Large intestine (tissue), 3 donors: ENCODE measurements at regions not wholly inside any gene's neighbourhood (a gene's known extent, or its start where the extent isn't known, plus 50 kb on each side); places are given as distances from the start of the nearest gene placed in this dataset.

Source experiments
- DNase-seq, 2 donors: peaks; one replicate each; pipeline versions ENCODE4 v3.0.0 to v3.0.0-alpha.2; 2013
- H3K27ac ChIP-seq: one replicate; pipeline ENCODE4 v1.5.1; 2013; ENCODE audit warnings: low read length
- H3K27me3 ChIP-seq: 2 replicates; pipeline ENCODE4 v1.6.1; 2013; ENCODE audit warnings: low read length; ENCODE audit not compliant: control insufficient read depth, insufficient read depth
- H3K36me3 ChIP-seq: 2 replicates; pipeline ENCODE4 v1.6.1; 2013; ENCODE audit warnings: low read length; ENCODE audit not compliant: control insufficient read depth, insufficient read depth
- H3K4me1 ChIP-seq: one replicate; pipeline ENCODE4 v1.6.1; 2013; ENCODE audit warnings: low read length; ENCODE audit not compliant: control insufficient read depth, insufficient read depth
- H3K4me3 ChIP-seq: one replicate; pipeline ENCODE4 v1.5.1; 2013; ENCODE audit warnings: low read length
- H3K9me3 ChIP-seq: one replicate; pipeline ENCODE4 v1.6.1; 2013; ENCODE audit warnings: mild to moderate bottlenecking, low read depth, low read length, moderate library complexity; ENCODE audit not compliant: control insufficient read depth
- WGBS: methylation state at CpG from one replicate; pipeline ENCODE4 v1.1.5; 2013; ENCODE audit warnings: low lambda C conversion rate; ENCODE audit not compliant: insufficient coverage; 5-methylcytosine and 5-hydroxymethylcytosine counted together

GRCh38 chr2:67702284-67702683, 305.2 kb downstream of the ETAA1 start:
- Histone ChIP-seq H3K4me1 (no peaks in the 10 kb centered on the region), H3K27me3 (no peaks in the 10 kb centered on the region), H3K4me3 (no peak overlapping the region), H3K36me3 (no peaks in the 10 kb centered on the region), H3K27ac (no peak overlapping the region), H3K9me3 (no peaks in the 10 kb centered on the region)
- DNase-seq = no peak
- no CpG with 5 or more reads among the region's 4 CpGs for WGBS

GRCh38 chr2:67702937-67703336, 305.8 kb downstream of the ETAA1 start:
- no peak overlapping the region for H3K27ac ChIP-seq
- no peaks in the 10 kb centered on the region for H3K4me1 ChIP-seq
- WGBS = no CpG with 5 or more reads among the region's 1 CpG
- H3K4me3 ChIP-seq = no peak overlapping the region
- DNase-seq = no peak
- no peaks in the 10 kb centered on the region for H3K9me3 ChIP-seq
- no peaks in the 10 kb centered on the region for H3K36me3 ChIP-seq
- no peaks in the 10 kb centered on the region for H3K27me3 ChIP-seq

GRCh38 chr2:67706082-67706481, 308.9 kb downstream of the ETAA1 start:
- Histone ChIP-seq H3K9me3 (no peaks in the 10 kb centered on the region), H3K27ac (no peak overlapping the region), H3K27me3 (no peaks in the 10 kb centered on the region), H3K4me1 (no peaks in the 10 kb centered on the region), H3K4me3 (no peak overlapping the region), H3K36me3 (no peaks in the 10 kb centered on the region)
- WGBS = 100% methylated on average over 2 of the region's 3 CpGs
- DNase-seq = no peak

- Histone ChIP-seq H3K36me3 (no peaks in the 10 kb centered on the region), H3K27me3 (no peaks in the 10 kb centered on the region), H3K4me3 (no peak overlapping the region), H3K4me1 (no peaks in the 10 kb centered on the region), H3K9me3 (no peaks in the 10 kb centered on the region), H3K27ac (no peak overlapping the region)
- no CpG with 5 or more reads among the region's 3 CpGs for WGBS
- DNase-seq = no peak
Observed at GRCh38 chr2:67707896-67708295, 310.8 kb downstream of the ETAA1 start.

- no peaks in the 10 kb centered on the region for H3K4me1 ChIP-seq
- H3K9me3 ChIP-seq = no peaks in the 10 kb centered on the region
- no CpG with 5 or more reads among the region's 2 CpGs for WGBS
- no peaks in the 10 kb centered on the region for H3K27me3 ChIP-seq
- no peak for DNase-seq
- no peak overlapping the region for H3K27ac ChIP-seq
- no peaks in the 10 kb centered on the region for H3K36me3 ChIP-seq
- no peak overlapping the region for H3K4me3 ChIP-seq
Observed at GRCh38 chr2:67709835-67710234, 312.7 kb downstream of the ETAA1 start.

- H3K36me3 ChIP-seq = no peaks in the 10 kb centered on the region
- H3K4me1 ChIP-seq = no peaks in the 10 kb centered on the region
- no peaks in the 10 kb centered on the region for H3K9me3 ChIP-seq
- H3K27me3 ChIP-seq = no peaks in the 10 kb centered on the region
- no peak for DNase-seq
- WGBS = 93% methylated on average over 5 of the region's 12 CpGs
- no peak overlapping the region for H3K27ac ChIP-seq
- H3K4me3 ChIP-seq = no peak overlapping the region
Observed at GRCh38 chr2:67712484-67712883, 315.4 kb downstream of the ETAA1 start.

GRCh38 chr2:67713376-67713775, 316.2 kb downstream of the ETAA1 start:
- H3K27me3 ChIP-seq = no peaks in the 10 kb centered on the region
- no CpG with 5 or more reads among the region's 3 CpGs for WGBS
- no peak for DNase-seq

GRCh38 chr2:67716895-67717396, 319.8 kb downstream of the ETAA1 start:
- WGBS = 67% methylated on average over 1 of the region's 1 CpG

More at GRCh38 chr2:67713376-67713775, 316.2 kb downstream of the ETAA1 start:
- H3K36me3 ChIP-seq = no peaks in the 10 kb centered on the region
- H3K9me3 ChIP-seq = no peaks in the 10 kb centered on the region
- no peak overlapping the region for H3K4me3 ChIP-seq
- H3K27ac ChIP-seq = no peak overlapping the region
- no peaks in the 10 kb centered on the region for H3K4me1 ChIP-seq

GRCh38 chr2:67717692-67718091, 320.6 kb downstream of the ETAA1 start:
- Histone ChIP-seq H3K9me3 (no peaks in the 10 kb centered on the region), H3K27me3 (no peaks in the 10 kb centered on the region), H3K4me3 (no peak overlapping the region), H3K27ac (no peak overlapping the region), H3K36me3 (no peaks in the 10 kb centered on the region), H3K4me1 (no peaks in the 10 kb centered on the region)
- DNase-seq = no peak

More at GRCh38 chr2:67716895-67717396, 319.8 kb downstream of the ETAA1 start:
- H3K27me3 ChIP-seq = no peaks in the 10 kb centered on the region
- H3K27ac ChIP-seq = no peak overlapping the region
- H3K9me3 ChIP-seq = no peaks in the 10 kb centered on the region
- no peaks in the 10 kb centered on the region for H3K4me1 ChIP-seq
- no peak for DNase-seq
- H3K4me3 ChIP-seq = no peak overlapping the region
- H3K36me3 ChIP-seq = no peaks in the 10 kb centered on the region

- Histone ChIP-seq H3K27ac (no peak overlapping the region), H3K27me3 (no peaks in the 10 kb centered on the region), H3K36me3 (no peaks in the 10 kb centered on the region), H3K9me3 (no peaks in the 10 kb centered on the region), H3K4me1 (no peaks in the 10 kb centered on the region), H3K4me3 (no peak overlapping the region)
- DNase-seq = no peak
- no CpG with 5 or more reads among the region's 2 CpGs for WGBS
Observed at GRCh38 chr2:67719351-67719750, 322.2 kb downstream of the ETAA1 start.

GRCh38 chr2:67721516-67721915, 324.4 kb downstream of the ETAA1 start:
- no peak overlapping the region for H3K4me3 ChIP-seq
- WGBS = no CpG with 5 or more reads among the region's 1 CpG

More at GRCh38 chr2:67721516-67721915, 324.4 kb downstream of the ETAA1 start:
- Histone ChIP-seq H3K27me3 (no peaks in the 10 kb centered on the region), H3K4me1 (peaks cover 5% of the 10 kb centered on the region), H3K9me3 (no peaks in the 10 kb centered on the region), H3K27ac (no peak overlapping the region), H3K36me3 (no peaks in the 10 kb centered on the region)
- no peak for DNase-seq
